VCaP (cell line): ENCODE measurements at regions not wholly inside any gene's neighbourhood (a gene's known extent, or its start where the extent isn't known, plus 50 kb on each side); places are given as distances from the start of the nearest gene placed in this dataset.

Experiments
- H3K27ac ChIP-seq: fragments of 450-650 bp; 2 replicates; pipeline ENCODE4 v1.5.1; 2017
- TF ChIP-seq, protein P1 (sequence below): fragments of 450-650 bp; conservative IDR thresholded peaks from 2 replicates; pipeline ENCODE4 v1.5.1; 2017; ENCODE audit warnings: mild to moderate bottlenecking, moderate library complexity

DNA sequence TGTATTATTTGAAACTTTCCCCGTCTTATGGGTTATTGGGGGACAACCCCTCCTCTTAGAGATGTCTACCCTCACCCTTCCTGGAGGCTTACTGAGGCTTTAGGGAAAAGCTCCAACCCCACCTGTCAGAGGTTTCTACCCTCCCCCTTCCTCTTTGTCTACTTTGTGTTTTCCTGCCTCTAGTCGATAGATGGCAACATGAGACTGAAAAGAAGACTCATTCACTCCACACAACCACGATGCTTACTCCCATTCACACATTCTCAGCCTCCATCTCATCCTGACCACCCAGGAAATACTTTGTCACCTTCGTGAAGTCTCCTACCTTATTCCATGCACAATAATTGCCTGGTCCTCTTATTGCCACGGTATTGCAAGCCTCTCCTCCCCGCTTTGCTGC is 72.4 kb upstream of the KDM5D start:
- TF ChIP-seq, protein P1, sequence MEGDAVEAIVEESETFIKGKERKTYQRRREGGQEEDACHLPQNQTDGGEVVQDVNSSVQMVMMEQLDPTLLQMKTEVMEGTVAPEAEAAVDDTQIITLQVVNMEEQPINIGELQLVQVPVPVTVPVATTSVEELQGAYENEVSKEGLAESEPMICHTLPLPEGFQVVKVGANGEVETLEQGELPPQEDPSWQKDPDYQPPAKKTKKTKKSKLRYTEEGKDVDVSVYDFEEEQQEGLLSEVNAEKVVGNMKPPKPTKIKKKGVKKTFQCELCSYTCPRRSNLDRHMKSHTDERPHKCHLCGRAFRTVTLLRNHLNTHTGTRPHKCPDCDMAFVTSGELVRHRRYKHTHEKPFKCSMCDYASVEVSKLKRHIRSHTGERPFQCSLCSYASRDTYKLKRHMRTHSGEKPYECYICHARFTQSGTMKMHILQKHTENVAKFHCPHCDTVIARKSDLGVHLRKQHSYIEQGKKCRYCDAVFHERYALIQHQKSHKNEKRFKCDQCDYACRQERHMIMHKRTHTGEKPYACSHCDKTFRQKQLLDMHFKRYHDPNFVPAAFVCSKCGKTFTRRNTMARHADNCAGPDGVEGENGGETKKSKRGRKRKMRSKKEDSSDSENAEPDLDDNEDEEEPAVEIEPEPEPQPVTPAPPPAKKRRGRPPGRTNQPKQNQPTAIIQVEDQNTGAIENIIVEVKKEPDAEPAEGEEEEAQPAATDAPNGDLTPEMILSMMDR, result peak; percentile 72
- H3K27ac ChIP-seq, result no peak overlapping the region

DNA sequence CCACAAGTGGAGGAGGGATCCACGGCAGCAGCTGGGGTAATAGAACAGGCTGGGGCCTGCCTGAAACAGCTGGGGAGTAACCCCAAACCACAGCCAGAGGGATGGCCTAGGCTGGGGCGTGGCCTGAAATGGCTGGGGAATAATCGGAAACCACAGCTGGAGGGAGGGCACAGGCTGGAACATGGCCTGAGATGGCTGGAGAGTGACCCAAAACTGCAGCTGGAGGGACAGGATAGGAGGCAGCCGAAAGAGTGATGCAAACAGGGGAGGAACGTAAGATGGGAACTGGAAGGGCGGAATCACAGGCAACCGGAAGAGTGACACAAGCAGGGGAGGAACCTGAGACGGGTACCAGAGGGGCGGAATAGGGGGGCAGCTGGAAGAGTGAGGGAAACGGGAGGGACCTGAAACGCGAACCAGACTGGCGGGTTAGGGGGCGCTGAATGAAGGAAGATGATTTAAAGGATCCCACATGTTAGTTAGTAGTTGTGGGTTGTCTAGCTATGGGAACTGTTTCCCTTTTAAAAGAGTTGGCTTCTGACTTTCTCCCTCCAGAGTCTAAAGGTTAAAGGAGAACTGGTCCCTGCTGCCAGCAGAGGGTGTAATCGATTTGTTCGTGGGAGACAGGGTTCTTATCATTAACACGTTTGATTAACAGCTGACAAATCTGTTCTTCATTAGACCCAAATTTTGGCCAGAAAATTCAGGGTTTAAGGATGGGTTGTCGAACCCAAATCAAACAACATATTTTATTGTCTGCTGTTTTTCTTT is 71.7 kb upstream of the KDM5D start:
- TF ChIP-seq, protein P1, result no peak
- no peak overlapping the region for H3K27ac ChIP-seq
